Middle frontal gyrus (tissue), 1 donor: ENCODE measurements at regions not wholly inside any gene's neighbourhood (a gene's known extent, or its start where the extent isn't known, plus 50 kb on each side); places are given as distances from the start of the nearest gene placed in this dataset.

Source experiments
- DNase-seq: peaks from one replicate; pipeline ENCODE4 v3.0.0-alpha.2; 2015; ENCODE audit warnings: low spot score; ENCODE audit errors: extremely low spot score

DNA sequence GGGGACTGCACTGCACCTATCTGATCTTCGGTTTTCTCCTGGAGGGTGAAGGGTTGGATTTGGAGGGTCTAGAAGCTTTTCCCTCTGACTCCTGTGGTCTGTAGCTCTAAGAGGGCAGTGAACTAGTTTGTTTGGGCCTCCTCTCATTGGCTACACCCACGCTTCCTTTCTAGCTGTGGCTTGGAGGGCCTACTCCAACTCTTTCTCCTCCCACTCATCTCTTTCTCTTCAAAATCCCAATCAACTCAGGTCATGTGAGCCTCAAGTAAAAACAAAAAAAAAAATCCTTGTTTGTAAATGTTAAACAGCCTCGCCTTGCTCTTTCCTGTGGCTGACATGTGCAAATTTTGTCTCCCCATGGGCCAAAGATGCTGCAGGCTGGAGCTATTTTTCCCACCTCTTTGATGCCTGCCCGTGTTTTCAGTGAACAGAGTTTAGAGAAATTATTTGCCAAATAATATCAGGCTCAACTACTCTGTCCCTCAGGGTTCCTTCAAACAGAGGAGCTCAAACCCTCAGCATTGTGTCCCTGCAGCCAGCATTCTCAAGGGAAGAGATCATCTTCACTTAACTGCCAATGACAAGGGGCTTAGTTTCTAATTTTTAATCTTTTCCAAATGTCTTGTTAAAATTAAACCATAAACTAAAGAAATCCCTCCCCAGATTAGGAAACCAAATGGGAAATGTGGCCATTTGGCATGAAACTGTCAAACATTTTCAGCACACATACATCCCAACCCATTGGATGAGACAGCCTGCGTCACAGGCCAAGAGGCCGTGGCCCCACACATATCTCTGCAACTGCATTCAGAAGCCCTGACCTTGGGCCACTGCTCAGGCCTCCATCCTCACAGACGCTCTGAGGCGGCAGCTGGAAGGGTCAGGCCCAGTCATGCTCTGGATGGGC is 114.8 kb upstream of the THBS1 start:
- DNase-seq, result no peak

DNA sequence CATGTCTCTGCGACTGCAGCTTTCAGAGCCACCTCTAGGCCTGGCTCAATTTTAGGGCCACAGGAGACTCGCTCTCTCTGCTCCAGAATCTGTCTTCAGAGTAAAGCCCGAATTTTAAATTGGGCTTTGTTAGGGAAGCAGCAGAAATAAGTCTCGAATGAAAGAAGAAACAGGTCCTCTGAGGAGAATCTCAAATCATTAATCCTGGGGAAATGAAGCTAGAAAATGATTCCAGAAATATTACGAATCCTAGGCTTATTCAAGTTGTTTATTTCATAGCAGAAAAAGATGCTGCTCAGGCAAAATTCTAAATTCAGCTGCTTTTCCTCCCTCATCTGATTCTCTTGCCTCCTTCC is 114.2 kb upstream of the THBS1 start:
- no peak for DNase-seq

DNA sequence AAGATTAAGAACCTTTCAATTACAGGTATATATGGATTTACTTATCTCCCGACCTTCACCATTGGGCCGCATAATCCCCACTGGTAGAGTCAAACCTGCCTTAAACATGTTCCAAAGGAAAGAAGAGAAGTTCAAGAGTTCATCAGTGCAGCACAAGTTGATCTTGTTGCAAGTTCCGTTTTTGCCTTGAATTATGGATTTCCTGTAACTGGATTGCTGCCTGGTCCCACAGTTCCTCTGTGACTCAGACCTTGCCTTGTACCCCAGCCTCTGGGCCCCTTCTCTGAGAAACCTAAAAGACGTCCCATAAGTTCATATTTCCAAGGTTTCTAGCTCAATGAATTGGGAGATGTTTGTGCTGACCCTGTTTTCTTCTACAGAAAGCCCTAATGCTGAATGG is 112.5 kb upstream of the THBS1 start:
- no peak for DNase-seq

DNA sequence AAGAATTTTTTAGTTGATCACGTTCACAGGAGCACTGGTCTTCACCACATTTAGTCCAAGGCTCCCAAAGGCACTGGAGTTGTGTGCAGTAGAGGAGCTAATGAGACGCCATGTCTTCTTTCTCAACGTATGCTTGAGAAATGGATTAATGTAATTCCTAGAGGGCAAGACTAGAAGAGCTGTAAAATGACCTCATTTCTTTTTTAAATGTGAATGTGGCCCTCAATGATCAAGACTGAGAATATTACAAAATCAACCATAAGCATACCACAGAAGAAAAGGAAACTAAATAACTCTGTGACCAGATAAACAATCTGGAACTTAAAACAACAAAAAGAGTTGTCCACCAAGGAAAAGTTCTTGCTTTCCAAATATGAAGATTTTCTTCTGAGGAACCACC is 112.1 kb upstream of the THBS1 start:
- DNase-seq, result no peak

DNA sequence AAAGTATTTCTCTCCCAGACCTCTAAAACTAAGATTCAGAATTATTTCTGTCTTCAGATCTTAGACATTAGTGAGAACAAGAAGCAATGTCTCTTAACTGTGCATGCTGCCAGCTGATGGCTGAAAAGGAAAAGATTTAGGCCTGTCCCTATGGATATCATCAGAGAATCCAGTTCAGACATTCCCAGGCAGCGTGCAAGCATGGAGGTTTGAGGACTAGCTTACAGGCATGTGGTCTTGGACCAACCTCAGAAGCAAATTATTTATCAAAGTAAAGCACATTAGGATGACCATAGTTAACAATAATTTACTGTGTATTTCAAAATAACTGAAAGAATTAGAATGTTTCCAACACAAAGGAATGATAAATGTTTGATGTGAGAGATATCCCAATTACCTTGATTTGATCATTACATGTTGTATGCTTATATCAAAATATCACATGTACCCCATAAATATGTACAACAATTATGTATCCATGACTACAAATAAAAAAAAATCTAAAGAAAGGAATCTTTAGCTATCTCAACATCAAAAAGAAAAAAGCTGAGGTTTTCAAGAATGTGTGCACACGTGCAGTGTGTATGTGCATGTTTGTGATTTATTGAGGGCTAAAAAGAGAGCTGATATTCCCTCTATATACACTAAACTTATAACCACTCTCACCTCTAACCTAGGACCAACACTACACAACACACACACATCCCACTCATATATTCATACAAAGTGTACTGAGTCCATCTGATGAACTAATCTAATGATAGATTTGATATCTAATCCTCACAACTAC is 108.9 kb upstream of the THBS1 start:
- no peak for DNase-seq

DNA sequence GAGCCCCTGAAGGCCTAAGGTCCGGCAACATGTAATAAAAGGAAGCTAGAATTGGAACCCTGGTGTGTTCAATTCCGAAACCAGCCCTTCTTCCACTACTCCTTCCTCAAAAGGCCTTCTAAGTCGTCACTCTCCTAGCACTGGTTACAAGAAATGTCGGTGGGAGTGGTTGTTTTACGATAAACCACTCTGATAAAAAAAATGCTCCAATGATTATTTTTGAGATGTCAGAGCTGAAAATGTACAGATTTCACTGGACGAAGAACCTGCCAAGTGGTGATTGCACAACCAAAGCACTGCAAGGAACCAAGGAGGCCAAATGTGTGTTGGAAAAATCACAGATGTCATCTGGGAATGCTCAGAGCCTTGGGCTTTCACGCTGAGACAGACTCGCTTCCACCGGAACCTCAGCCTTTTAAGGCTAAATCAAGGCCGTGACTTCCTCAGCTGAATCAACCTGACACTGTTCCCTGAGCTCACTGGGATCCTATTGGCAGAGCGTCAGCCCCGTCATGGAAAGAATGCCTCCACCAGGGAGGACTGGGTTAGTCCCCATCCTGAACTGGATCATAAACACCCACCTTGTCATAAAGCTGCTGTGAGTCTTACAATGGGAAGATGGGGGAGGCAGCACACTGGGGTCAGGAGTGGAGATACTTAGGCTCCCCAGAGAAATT is 108.1 kb upstream of the THBS1 start:
- DNase-seq, result no peak

DNA sequence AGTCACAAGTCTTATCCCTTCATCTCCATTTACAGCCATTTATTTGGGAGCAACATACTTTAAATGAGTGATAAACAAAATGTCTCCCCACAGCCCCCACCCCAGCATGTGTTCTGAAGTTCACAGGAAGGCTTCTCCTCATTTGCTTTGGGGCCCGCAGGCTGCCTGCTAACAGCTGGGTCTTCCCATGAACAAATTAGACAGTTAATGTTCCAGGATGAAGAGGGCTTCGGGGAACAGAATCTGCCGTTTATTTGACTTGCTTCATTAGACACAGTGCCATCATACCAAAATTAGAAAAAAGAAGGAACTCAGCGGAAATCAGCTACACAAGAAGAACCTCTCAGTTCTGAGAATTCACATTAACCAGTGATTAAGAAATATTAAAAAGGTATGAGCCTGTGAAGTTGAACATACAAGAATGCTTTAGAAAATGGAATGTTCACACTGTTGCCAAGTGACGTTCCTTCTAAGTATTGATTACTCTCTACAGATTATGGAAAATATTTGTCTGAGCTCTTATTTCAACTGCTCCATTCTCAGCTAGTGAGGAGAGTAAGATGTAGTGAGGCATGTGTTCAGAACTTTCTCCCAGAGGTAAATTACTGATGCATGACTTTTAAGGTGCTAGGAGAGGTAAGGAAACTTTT is 107.5 kb upstream of the THBS1 start:
- no peak for DNase-seq

DNA sequence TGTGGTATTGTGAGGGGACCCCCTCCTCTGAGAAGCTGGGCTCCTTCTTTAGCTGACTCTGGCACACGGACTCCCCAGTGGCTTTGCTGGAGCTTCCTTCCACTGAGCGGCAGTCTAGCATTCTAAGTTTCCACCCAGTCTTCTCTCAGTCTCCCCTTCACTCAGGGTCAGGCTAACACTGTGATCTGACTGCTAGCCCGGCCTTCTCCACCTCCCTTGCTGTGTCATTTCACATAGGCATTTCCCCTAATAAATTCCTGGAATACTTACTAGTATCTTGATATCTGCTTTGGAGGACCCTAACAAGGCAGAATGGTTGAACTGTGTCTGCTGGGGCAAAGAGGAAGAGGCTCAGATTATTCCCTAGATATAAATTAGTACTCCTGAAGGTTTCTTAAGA is 106.2 kb upstream of the THBS1 start:
- DNase-seq, result no peak

DNA sequence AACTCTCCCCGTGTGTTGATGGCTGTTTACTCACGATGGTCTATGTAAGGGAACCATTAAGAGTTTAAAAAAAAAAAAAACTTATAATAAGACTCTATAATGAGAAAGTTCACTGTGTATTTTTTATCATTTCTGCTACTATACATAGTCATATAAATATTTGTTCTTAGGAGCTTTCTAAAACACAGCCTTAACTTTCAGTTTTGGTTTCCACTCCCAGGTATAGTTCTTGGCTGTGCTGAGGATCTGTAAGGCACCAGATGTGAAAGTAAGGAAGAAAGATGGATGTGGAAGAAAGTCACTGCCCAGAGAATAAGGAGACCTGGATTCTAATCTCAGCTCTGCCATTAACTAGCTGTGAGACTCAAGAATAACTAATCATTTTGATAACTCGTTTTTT is 101.9 kb upstream of the THBS1 start:
- DNase-seq, result no peak

DNA sequence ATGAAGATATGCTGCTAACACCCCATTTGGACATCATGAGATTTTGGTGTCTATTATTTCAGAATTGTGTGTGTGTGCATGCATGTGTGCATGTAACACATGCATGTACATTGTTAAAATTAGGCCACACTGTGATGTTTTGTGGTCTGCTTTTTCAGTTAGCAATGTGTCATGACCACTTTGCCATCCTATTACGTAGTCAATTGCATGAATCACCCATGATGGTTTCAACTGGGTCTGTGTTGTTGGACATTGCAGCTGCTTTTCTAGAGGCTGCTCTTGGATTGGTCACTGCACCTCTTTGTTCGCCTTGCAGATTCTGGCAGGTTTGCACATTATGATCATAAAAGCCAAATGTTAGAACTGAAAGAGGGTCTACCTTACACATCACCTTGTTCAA is 101.0 kb upstream of the THBS1 start:
- no peak for DNase-seq

DNA sequence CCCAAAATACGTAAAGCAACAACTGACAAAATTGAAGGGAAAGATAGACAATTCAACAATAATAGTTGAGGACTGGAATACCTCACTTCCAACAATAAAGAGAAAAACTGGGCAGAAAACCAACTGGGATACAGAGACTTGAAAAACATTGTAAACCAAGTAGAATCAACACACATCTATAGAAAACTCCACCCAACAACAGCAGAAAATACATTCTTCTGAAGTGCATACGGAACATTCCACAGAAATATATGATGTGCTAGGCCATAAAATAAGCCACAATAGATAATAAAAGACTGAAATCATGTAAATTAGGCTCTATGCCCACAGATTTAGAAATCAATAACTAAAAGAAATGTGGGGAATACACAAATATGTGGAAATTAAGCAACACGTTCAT is 98.4 kb upstream of the THBS1 start:
- no peak for DNase-seq

DNA sequence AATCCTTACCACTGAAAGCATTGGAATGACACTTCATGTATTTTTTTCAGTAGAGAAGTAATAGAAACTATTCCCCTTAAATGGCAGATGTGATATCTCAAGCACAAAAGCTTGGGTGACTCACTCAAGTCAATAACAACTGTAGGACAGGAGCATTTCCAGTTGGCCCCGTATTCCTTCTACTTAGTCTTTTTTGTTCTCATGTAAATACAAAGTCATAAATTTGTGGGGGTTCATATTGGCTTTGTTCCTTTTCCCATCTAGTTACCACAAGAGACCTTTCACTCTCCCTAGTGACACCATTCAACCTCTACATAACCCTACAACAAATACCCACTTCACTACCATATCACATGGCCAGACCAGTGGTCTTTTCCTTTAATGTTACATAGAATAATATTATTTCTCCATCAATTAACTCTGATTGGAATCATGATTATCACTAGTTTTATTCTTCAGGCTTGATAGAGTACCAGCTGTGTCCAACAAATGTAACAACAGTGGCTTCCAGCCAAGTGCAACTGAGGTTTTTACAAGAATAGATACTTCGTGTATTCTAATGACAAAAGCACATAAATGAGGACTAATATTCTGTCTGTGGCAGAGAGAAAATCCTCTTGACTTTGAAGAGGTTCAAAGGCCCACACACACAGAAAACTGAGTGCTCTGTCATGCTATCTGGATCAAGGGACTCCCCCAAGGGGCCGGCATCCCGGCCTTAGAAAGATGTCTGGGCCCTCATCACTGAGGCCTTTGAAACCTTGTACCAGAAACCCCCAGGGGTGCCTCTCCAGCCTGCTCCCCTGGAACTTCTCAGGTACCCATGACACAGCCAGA is 94.0 kb upstream of the THBS1 start:
- DNase-seq, result no peak

DNA sequence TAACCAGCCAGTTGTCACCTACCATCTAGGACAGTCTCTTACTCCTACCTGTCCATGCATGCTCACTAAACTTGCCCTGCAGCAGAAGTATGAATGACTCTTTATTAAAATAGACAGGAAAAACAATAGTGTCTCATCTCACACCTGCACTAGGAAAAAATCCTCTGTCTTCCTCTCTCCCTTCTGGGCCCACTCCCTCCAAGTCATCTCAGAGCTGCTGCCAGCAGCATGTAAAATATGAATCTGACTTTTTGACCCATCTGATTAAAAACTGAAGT is 93.5 kb upstream of the THBS1 start:
- DNase-seq, result no peak

DNA sequence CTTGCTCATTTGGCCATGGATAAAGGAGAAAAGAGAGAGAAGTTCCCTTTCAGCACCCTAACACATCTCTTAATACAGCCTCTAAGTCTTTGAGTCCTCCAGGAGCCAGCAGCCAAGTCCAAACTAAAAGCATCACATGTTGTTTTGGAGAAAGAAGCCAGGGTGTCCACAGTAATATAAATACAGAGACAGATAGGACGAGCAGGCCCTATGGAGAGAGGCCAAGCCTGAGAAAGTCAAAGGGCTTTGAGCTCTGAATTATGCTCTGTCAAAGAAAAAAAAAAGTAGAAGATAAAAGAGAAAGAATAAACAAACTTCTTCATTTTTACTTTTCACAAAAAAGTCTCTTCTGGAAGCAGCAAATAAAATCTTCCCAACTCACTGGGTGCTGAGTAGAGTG is 92.4 kb upstream of the THBS1 start:
- no peak for DNase-seq

DNA sequence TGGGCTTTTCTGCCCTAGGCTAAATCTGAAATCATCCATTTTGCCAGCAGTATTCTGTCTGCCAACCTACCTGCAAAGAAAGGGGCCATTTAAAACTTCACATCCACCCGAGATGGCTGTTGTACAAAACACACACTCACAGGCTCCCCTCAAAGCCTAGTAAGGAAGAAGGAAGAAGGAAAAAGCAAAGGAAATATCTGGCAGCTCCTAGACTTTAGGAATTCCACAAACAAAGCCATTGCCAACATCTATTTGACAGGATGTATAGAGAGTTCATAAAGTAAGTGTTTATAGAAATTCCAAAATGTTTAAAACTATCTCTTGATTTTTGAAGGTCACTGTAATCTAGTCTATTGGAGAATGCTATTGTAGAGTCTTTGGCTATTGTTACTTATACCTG is 91.9 kb upstream of the THBS1 start:
- no peak for DNase-seq

DNA sequence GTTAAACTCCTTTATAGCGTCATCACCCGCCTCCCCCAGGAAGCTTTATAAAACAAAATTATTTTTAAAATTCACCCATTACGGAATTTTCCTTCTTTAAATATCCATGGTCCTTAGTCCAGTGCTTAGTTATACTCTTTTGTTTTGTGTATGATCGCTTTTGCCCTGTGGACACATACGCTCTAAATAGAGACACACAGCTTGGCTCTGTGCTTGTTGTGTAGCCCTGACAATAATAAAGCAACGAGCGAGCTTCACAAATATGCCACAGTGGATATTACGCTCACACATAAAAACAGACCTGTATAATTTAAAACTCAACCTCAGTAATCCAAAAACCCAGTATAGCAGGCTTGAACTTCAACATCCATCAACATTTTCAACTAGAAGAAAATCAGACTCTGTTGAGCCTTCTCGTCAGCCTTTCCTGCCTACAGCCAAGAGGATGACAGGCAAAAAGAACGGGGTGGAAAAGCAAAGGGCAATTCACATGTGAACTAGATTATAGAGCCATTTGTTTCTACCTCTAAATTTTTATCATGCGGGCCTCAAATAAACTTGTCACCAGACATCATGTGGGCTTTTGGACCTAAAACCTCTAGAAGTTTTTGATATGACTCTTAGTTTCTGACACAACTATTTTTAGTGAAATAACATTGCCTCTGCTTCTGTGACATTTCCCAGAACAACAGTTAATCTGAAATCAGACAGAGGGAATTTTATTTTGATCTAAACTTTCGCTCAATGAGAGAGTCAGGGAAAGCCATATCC is 89.6 kb upstream of the THBS1 start:
- DNase-seq, result no peak

DNA sequence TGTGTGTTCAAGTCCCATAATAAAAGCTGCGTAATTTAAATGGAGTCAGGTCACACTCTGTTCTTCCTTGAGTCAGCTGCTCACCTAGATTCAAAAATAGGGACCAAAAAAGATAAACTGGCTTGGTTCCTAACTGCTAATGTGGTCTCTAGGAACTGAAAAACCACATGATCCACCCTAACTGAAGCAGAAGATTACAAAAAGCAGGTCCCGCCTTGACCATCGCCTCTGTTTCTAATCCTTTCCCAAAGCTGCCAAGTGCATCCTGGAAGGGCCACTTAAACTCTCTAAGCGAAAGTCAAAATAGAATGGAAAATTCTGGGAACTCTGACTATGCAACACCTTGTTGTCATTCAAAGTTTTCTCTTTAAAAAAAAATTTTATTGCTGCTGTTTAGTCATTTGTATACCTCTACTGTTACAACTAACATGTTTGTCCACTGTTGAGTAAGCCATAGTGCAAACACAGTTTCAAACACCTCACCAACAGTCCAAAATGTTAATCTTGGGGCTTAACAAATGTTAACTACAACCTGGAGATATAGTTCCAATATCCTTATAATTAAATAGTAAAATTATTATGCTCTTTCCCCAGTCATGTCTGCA is 88.9 kb upstream of the THBS1 start:
- DNase-seq, result no peak

DNA sequence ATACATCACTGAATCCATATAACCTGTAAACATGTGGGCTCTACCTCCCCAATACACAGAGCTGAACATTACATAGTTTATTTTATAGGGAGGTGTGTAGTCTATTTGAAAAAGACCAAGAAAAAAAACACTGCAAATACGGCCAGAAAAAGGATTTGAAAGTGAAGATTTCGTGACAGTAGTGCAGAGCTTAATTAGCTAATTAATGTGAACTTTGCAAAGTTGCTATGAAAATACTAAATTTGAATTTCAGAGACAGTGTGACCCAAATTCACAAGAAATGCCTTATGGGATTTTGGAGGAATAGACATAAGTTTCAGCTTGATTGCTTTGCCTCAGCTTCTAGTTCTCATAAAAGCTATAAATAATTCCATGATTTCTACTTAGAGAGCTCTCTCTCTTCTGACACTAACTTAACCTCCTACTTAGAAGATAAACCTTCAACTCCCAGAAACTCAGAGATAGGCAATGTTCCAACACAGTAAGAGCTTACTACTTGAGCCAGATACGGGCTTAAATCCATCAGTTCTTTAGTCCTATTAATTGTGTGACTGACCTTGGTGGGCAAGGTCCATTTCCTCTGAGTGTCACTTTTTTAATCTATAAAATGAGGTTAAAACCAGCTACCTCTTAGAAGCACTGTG is 87.3 kb upstream of the THBS1 start:
- DNase-seq, result no peak

DNA sequence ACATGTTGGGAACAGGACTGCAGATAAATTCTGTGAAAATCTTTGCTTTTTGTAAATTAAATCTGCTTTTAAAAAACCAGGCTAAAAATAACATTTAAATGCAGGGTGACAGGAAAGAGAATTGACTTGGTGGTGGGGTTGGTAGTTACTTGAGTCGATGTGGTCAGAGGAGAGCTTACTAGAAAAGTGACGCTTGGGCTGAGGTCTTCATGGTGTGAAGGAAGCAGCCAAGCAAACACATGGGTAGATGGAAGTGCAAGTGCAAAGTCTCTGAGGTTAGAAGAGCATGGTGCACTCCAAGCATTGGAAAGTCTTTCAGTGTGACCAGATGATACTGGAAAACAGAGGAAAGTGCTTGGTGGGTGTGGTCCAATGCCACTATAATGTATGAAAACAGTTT is 86.4 kb upstream of the THBS1 start:
- no peak for DNase-seq
